Fibroblast of villous mesenchyme (primary cell): ENCODE measurements at regions not wholly inside any gene's neighbourhood (a gene's known extent, or its start where the extent isn't known, plus 50 kb on each side); places are given as distances from the start of the nearest gene placed in this dataset.

ENCODE experiments used
- DNase-seq: peaks from one replicate; pipeline ENCODE4 v3.0.0-alpha.2; 2010; ENCODE audit warnings: low read depth
- H3K4me3 ChIP-seq: 2 replicates; pipeline ENCODE4 v1.5.1; 2011; ENCODE audit warnings: low read depth, mild to moderate bottlenecking, low read length
- TF ChIP-seq, protein P1 (sequence below): IDR thresholded peaks from 2 replicates; pipeline ENCODE4 v1.5.1; 2012; ENCODE audit warnings: low read depth, mild to moderate bottlenecking, low read length; ENCODE audit not compliant: insufficient read depth

DNA sequence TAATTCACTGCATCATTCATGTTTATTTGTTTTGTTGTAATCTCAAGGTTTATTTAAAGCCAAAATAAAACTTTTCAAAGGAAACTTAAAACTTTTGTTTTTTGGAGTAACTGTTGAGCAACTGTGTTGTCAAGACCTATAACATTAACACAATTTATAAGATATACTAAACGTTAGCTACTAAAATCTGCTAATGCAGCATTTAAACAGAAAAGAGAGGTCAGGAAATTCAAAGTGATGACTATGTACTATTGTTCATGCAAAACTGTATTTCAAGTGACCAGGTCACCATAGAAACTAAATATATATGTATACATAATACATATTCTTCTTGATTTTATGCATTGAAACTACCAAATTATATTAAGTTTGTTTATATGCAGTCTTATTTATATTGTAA is 1740.9 kb downstream of the EFNA5 start:
- no peak overlapping the region for H3K4me3 ChIP-seq
- no peak for DNase-seq
- TF ChIP-seq, protein P1, sequence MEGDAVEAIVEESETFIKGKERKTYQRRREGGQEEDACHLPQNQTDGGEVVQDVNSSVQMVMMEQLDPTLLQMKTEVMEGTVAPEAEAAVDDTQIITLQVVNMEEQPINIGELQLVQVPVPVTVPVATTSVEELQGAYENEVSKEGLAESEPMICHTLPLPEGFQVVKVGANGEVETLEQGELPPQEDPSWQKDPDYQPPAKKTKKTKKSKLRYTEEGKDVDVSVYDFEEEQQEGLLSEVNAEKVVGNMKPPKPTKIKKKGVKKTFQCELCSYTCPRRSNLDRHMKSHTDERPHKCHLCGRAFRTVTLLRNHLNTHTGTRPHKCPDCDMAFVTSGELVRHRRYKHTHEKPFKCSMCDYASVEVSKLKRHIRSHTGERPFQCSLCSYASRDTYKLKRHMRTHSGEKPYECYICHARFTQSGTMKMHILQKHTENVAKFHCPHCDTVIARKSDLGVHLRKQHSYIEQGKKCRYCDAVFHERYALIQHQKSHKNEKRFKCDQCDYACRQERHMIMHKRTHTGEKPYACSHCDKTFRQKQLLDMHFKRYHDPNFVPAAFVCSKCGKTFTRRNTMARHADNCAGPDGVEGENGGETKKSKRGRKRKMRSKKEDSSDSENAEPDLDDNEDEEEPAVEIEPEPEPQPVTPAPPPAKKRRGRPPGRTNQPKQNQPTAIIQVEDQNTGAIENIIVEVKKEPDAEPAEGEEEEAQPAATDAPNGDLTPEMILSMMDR, result no peak

- H3K4me3 ChIP-seq, result no peak overlapping the region
- TF ChIP-seq, protein P1, result no peak
- peak; percentile 32 for DNase-seq
Measured at GRCh38 chr5:105924366-105924765, 1746.4 kb downstream of the EFNA5 start.

- DNase-seq, result no peak
- TF ChIP-seq, protein P1, result no peak
- no peak overlapping the region for H3K4me3 ChIP-seq
Measured at GRCh38 chr5:105922574-105922973, 1748.2 kb downstream of the EFNA5 start.

- TF ChIP-seq, protein P1, result no peak
- DNase-seq, result no peak
Measured at GRCh38 chr5:105922080-105922479, 1748.7 kb downstream of the EFNA5 start.

DNA sequence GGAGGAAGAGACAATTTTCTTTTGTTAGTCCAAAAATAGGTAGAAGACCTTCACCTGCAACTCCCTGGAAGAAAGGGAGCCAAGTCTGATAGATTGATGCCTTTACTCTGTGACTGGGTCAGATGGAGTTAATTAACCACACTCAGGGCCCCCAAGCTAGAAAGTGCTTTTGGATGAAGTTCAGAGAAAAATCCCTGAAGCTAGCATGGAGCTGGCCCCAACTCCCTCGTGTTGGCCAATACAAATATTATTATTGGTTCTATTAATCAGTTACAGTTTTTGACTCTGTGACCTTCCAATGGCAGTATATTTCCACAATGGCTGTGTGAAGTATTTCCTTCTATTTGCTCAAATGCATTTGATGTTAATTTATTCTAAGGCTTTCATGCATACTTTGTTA is 1753.5 kb downstream of the EFNA5 start:
- TF ChIP-seq, protein P1, result no peak
- H3K4me3 ChIP-seq, result no peak overlapping the region
- DNase-seq, result no peak

More at GRCh38 chr5:105922080-105922479, 1748.7 kb downstream of the EFNA5 start:
- no peak overlapping the region for H3K4me3 ChIP-seq

- peak; percentile 61 for DNase-seq
- TF ChIP-seq, protein P1, result no peak
Measured at GRCh38 chr5:105907016-105907415, 1763.7 kb downstream of the EFNA5 start.

DNA sequence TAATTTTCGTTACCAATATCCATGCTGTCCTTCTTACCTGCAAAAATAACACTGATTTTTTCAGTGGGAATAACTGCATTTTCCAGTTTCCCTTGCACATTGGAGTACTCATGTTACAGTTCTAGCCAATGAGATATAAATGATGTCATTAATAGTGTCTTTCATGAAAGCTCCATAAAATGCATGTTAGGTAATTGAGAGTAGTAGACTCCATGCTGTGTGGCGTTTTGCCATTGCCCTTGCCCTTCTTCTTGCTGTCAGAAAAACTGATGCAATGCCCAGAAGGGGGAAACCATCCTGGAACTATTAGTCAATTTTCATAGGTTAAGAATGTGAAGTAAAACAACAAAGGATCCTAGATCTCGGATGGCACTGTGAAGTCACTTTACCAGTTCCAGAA is 1765.3 kb downstream of the EFNA5 start:
- no peak overlapping the region for H3K4me3 ChIP-seq
- TF ChIP-seq, protein P1, result no peak
- DNase-seq, result no peak

More at GRCh38 chr5:105907016-105907415, 1763.7 kb downstream of the EFNA5 start:
- no peak overlapping the region for H3K4me3 ChIP-seq
